BJ (cell line): ENCODE measurements at regions not wholly inside any gene's neighbourhood (a gene's known extent, or its start where the extent isn't known, plus 50 kb on each side); places are given as distances from the start of the nearest gene placed in this dataset.

ENCODE experiments used
- CTCF ChIA-PET: fragments of 350-600 bp; formaldehyde crosslinking; extraction: SDS; loops from one replicate; lab custom pipeline; 2021; ENCODE audit warnings: antibody characterized with exemption, inconsistent platforms; lab: Yijun Ruan, JAX
- POLR2A ChIA-PET: fragments of 300-600 bp; sonication (Branson Sonifier 250); formaldehyde crosslinking; extraction: SDS; loops from one replicate; lab custom pipeline; 2021; ENCODE audit warnings: antibody characterized with exemption; lab: Charles Lee
- DNase-seq: peaks from one replicate; pipeline ENCODE4 v3.0.0-alpha.2; 2011; ENCODE audit warnings: low read depth
- H3K27me3 ChIP-seq: 2 replicates; pipeline ENCODE4 v1.6.0; 2011; ENCODE audit warnings: low read length; ENCODE audit not compliant: control insufficient read depth, insufficient read depth
- H3K36me3 ChIP-seq: 2 replicates; pipeline ENCODE4 v1.5.1; 2011; ENCODE audit warnings: low read length; ENCODE audit not compliant: control insufficient read depth, insufficient read depth
- H3K4me3 ChIP-seq: 2 replicates; pipeline ENCODE4 v1.5.1; 2011; ENCODE audit warnings: low read depth, mild to moderate bottlenecking, control low read depth, low read length
- TF ChIP-seq, protein P1 (sequence below): IDR thresholded peaks from 2 replicates; pipeline ENCODE4 v1.5.1; 2011; ENCODE audit warnings: low read depth, mild to moderate bottlenecking, control low read depth, inconsistent platforms, low read length, moderate library complexity; ENCODE audit not compliant: insufficient read depth

DNA sequence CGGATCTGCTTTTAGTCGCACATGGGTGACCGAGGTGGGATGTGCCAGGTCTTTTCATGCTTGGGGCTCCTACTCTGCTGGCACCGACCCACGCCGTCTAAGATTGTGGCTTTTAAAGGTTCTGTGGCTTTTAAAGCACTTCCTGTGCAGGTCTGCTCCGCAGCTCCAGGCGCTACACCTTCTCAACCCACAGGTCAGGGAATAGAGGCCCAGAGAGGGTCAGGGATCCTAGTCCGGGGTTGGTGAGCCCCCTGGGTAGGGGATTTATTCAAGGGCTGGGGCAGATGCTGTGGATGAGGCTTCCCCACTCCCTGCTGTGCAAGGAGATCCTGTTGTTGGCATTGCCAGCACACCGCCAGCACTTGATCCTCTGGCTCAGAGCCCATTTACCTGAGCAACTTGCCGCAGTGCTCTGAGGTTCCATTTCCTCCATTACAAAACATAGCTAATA lies 212.8 kb upstream of the RAB4A start:
- Histone ChIP-seq H3K36me3 (no peaks in the 10 kb centered on the region; the same call in 1 of the 2 replicates), H3K27me3 (peaks cover 1% of the 10 kb centered on the region; the same call in 1 of the 2 replicates), H3K4me3 (no peak overlapping the region)
- TF ChIP-seq, protein P1, sequence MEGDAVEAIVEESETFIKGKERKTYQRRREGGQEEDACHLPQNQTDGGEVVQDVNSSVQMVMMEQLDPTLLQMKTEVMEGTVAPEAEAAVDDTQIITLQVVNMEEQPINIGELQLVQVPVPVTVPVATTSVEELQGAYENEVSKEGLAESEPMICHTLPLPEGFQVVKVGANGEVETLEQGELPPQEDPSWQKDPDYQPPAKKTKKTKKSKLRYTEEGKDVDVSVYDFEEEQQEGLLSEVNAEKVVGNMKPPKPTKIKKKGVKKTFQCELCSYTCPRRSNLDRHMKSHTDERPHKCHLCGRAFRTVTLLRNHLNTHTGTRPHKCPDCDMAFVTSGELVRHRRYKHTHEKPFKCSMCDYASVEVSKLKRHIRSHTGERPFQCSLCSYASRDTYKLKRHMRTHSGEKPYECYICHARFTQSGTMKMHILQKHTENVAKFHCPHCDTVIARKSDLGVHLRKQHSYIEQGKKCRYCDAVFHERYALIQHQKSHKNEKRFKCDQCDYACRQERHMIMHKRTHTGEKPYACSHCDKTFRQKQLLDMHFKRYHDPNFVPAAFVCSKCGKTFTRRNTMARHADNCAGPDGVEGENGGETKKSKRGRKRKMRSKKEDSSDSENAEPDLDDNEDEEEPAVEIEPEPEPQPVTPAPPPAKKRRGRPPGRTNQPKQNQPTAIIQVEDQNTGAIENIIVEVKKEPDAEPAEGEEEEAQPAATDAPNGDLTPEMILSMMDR: no peak
- ChIA-PET CTCF (no interaction called here), POLR2A (no interaction called here)
- DNase-seq: no peak

DNA sequence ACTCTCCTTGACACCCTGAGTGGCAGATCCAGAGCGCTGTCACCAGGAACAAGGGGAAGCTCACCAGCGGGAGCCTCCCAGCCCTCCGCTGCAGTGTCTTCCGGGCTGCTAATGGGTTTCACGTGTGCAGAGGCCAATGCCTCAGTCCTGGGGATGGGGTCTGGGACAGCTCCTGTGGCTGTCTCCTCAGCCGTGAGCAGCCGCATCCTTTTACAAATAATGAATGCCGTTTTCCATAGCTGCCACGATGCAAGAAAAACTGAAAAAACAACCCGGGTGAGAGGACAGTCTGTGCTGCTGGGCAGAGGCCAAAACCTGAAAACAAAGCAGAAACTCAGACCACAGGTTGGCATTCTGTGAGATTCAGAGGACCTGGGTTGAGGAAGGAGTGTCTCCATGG lies 212.2 kb upstream of the RAB4A start:
- Histone ChIP-seq H3K36me3 (no peaks in the 10 kb centered on the region; the same call in 1 of the 2 replicates), H3K27me3 (peaks cover 1% of the 10 kb centered on the region; the same call in 1 of the 2 replicates), H3K4me3 (no peak overlapping the region)
- TF ChIP-seq, protein P1: no peak
- ChIA-PET POLR2A (no interaction called here), CTCF (no interaction called here)
- no peak for DNase-seq

DNA sequence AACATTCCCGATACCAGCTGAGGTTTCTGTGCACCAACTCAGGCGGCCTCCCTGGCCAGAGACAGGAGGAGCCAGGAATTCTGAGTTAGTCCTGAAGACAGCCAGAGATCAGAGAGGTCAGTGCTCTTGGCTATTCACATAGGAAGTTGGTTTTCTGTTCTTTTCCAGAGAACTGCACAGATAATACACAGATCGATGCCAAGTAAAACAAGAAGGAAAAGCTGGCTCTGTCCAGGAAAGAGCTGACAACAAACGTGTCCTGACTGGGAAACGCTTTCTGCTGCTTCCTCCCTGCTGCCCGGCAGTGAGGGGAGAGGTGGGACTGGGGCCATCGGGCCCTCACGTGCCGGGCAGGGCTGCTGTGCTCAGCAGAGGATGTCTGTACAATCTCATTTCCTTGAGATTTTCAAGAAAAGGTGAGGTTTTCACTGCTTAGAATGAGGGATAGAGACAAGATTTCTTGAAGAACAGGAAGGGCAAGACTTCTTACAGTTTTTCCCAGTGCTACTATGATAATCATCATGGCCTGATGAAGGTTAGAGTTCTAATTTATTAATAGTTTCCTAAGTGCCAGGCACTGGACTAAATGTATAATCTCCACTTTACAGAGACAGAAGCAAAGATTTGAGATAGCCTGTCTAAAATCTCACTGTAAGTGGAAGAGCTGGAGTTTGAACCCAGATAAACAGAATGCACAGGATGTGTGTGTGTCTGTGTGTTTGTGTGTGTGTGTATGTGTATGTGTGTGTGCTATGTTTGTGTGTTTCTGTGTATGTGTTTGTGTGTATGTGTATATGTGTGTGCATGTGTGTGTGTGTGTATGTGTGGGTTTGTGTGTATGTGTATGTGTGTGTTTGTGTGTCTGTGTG lies 211.0 kb upstream of the RAB4A start:
- ChIA-PET CTCF (no interaction called here), POLR2A (no interaction called here)
- Histone ChIP-seq H3K4me3 (no peak overlapping the region), H3K27me3 (peaks cover 1% of the 10 kb centered on the region; the same call in 1 of the 2 replicates), H3K36me3 (no peaks in the 10 kb centered on the region; the same call in 1 of the 2 replicates)
- TF ChIP-seq, protein P1: no peak
- no peak for DNase-seq

DNA sequence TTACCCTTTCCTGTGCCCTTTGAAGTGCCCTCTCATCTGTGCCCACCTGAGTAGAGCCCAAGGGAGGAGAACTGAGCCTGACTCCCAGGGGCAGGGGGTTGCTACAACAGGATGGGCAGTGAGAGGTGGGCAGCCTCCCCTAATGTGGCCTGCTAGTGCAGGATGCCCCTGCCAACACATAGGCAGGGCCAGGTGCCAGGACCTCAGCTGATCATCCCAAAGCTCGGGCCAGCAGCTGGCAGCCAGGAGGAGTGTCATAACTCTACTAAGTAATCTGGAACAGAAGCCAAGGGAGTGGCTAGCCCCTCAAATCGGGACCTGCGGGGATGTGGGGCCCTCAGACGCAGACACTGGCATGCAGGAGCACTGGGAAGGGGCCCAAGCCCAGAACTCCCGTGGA lies 208.8 kb upstream of the RAB4A start:
- H3K36me3 ChIP-seq: no peaks in the 10 kb centered on the region; the same call in 1 of the 2 replicates
- no peak for DNase-seq
- ChIA-PET CTCF (no interaction called here), POLR2A (no interaction called here)
- H3K27me3 ChIP-seq: peaks cover 1% of the 10 kb centered on the region; the same call in 1 of the 2 replicates
- no peak overlapping the region for H3K4me3 ChIP-seq
- TF ChIP-seq, protein P1: no peak

DNA sequence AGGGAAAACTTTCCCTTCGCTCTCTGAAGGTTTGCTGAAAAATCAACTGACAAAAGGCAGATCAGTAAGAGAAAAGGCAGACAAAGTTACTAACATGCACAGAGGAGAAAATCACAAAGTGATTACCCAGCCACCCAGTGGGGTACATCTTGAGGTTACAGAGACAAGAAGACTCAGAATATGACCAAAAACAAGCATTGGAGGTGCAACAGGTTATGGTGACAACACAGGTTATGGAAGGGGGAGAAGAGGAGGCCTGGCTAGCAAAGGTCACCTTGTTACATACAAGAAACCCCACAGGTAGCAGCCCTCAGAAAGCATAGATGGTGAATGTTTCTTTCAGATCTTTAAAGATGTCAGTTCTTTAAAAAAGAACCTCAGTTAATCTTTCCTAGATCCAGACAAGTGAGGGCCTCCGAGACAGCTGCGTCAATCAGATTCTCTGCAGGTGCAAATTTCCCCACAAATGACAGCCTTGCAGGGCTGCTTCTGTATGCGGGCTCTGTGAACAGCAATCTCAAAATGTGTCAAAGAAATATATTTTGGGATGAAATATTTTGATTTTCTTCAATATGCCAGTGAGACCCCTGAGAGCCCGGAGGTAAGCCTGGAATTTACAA lies 207.6 kb upstream of the RAB4A start:
- POLR2A ChIA-PET: no interaction called here
- H3K36me3 ChIP-seq: no peaks in the 10 kb centered on the region; the same call in 1 of the 2 replicates
- peaks cover 1% of the 10 kb centered on the region; the same call in 1 of the 2 replicates for H3K27me3 ChIP-seq
- CTCF ChIA-PET: no interaction called here
- TF ChIP-seq, protein P1: no peak
- no peak overlapping the region for H3K4me3 ChIP-seq
- DNase-seq: no peak
